ENCODE measurements at regions not wholly inside any gene's neighbourhood (a gene's known extent, or its start where the extent isn't known, plus 50 kb on each side); places are given as distances from the start of the nearest gene placed in this dataset.
"Not testable (repeated sequence)": the region's sequence is repeated elsewhere in the genome, so short reads cannot be mapped to it uniquely, and the experiment has no call there.

DNA sequence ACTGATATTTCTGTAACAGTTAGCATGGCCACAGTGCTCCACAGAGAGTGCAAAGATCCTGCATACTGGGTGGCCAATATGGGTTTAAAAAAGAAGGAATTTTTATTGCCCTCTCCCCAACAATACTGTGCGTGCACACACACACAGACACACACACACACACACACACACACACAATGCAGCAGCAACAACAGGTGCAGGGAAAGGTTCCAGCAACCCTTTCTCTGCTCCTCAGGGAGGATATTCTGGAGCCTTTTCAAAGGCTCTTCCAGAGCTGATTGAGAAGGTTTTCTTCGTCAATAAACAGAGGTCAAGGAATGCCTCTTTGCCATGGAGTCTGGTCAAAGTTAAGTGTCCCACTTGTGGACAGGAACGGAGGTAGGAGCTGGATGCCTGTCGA is 84.8 kb upstream of the ZFP42 start:
- Mint-ChIP-seq H3K4me3 (no peak overlapping the region), H3K4me1 (ENCODE audit: low read depth) (peaks cover 15% of the 10 kb centered on the region), H3K27ac (no peak overlapping the region), H3K9me3 (no peaks in the 10 kb centered on the region; the same call in 1 of the 2 replicates), H3K36me3 (ENCODE audit: low read depth) (no peaks in the 10 kb centered on the region), H3K27me3 (ENCODE audit: insufficient read depth) (peaks cover 2% of the 10 kb centered on the region; the same call in 1 of the 2 replicates)
- DNase-seq: no peak
- TF ChIP-seq CTCF (IDR thresholded peaks at IDR 0.05): no peak

GRCh38 chr4:187915406-187915805 is 80.2 kb upstream of the ZFP42 start:
- H3K36me3 Mint-ChIP-seq (ENCODE audit: low read depth); H3K9me3 Mint-ChIP-seq; H3K4me1 Mint-ChIP-seq (ENCODE audit: low read depth); H3K4me3 Mint-ChIP-seq; DNase-seq; H3K27me3 Mint-ChIP-seq (ENCODE audit: insufficient read depth); H3K27ac Mint-ChIP-seq: not testable (repeated sequence)

GRCh38 chr4:187919966-187920365 is 75.6 kb upstream of the ZFP42 start:
- H3K4me3 Mint-ChIP-seq: no peak overlapping the region
- H3K36me3 Mint-ChIP-seq (ENCODE audit: low read depth): no peaks in the 10 kb centered on the region
- peaks cover 5% of the 10 kb centered on the region; the same call in 1 of the 2 replicates for H3K9me3 Mint-ChIP-seq
- DNase-seq: no peak
- no peak for TF ChIP-seq CTCF (IDR thresholded peaks at IDR 0.05)
- H3K27me3 Mint-ChIP-seq (ENCODE audit: insufficient read depth): peaks cover 1% of the 10 kb centered on the region; the same call in 1 of the 2 replicates
- H3K27ac Mint-ChIP-seq: no peak overlapping the region
- peaks cover 11% of the 10 kb centered on the region; the same call in 1 of the 2 replicates for H3K4me1 Mint-ChIP-seq (ENCODE audit: low read depth)

GRCh38 chr4:187921946-187922623 is 73.5 kb upstream of the ZFP42 start:
- DNase-seq: no peak
- TF ChIP-seq CTCF (IDR thresholded peaks at IDR 0.05): no peak
- H3K27ac Mint-ChIP-seq: no peak overlapping the region
- peaks cover 11% of the 10 kb centered on the region; the same call in 1 of the 2 replicates for H3K4me1 Mint-ChIP-seq (ENCODE audit: low read depth)
- H3K9me3 Mint-ChIP-seq: 0 out of 2 replicates have a peak, but pooled peaks cover 5% of the 10 kb centered on the region
- H3K4me3 Mint-ChIP-seq: peak overlapping the region; percentile 19; the same call in 1 of the 2 replicates
- H3K27me3 Mint-ChIP-seq (ENCODE audit: insufficient read depth): peaks cover 1% of the 10 kb centered on the region; the same call in 1 of the 2 replicates
- no peaks in the 10 kb centered on the region for H3K36me3 Mint-ChIP-seq (ENCODE audit: low read depth)

DNA sequence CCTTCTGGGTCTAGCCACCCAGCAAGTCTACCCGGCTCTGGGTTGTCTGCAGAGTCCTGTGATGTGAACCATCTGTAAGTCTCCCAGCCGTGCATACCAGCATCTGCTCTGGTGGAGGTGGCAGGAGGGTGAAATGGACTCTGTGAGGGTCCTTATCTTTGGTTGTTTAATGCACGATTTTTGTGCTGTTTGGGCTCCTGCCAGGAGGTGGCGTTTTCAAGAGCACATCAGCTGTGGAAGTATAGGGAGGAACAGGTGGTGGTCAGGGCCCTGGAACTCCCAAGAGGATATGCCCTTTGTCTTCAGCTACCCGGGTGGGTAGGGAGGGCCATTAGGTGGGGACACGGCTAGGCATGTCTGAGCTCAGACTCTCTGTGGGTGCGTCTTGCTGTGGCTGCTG is 66.5 kb upstream of the ZFP42 start:
- H3K36me3 Mint-ChIP-seq (ENCODE audit: low read depth): no peaks in the 10 kb centered on the region

More for the DNA sequence above, 66.5 kb upstream of the ZFP42 start:
- peak; percentile 27; the same call in 1 of the 2 replicates for TF ChIP-seq CTCF (IDR thresholded peaks at IDR 0.05)
- Mint-ChIP-seq H3K4me3 (no peak overlapping the region), H3K4me1 (ENCODE audit: low read depth) (no peaks in the 10 kb centered on the region), H3K27ac (no peak overlapping the region), H3K27me3 (ENCODE audit: insufficient read depth) (no peaks in the 10 kb centered on the region), H3K9me3 (peaks cover 12% of the 10 kb centered on the region; the same call in 1 of the 2 replicates)
- no peak for DNase-seq

Data from HFFc6 (cell line).